HUES6 (cell line): ENCODE measurements at regions not wholly inside any gene's neighbourhood (a gene's known extent, or its start where the extent isn't known, plus 50 kb on each side); places are given as distances from the start of the nearest gene placed in this dataset.

Experiments
- H3K27ac ChIP-seq: 2 replicates; pipeline ENCODE4 v1.7.0; 2013; ENCODE audit warnings: low read depth, mild to moderate bottlenecking, low read length, inconsistent platforms
- H3K27me3 ChIP-seq: 2 replicates; pipeline ENCODE4 v1.6.1; 2013; ENCODE audit warnings: low read length; ENCODE audit not compliant: control insufficient read depth, insufficient read depth
- H3K36me3 ChIP-seq: 2 replicates; pipeline ENCODE4 v1.6.1; 2013; ENCODE audit warnings: low read length; ENCODE audit not compliant: control insufficient read depth, insufficient read depth
- H3K4me1 ChIP-seq: 2 replicates; pipeline ENCODE4 v1.6.1; 2013; ENCODE audit warnings: low read length; ENCODE audit not compliant: control insufficient read depth, insufficient read depth
- H3K4me3 ChIP-seq: 2 replicates; pipeline ENCODE4 v1.5.1; 2013; ENCODE audit warnings: low read depth, low read length
- H3K9ac ChIP-seq: one replicate; pipeline ENCODE4 v1.6.1; 2013; ENCODE audit warnings: mild to moderate bottlenecking, low read length
- H3K9me3 ChIP-seq: 2 replicates; pipeline ENCODE4 v1.6.1; 2013; ENCODE audit warnings: low read depth, low read length; ENCODE audit not compliant: control insufficient read depth, insufficient read depth

DNA sequence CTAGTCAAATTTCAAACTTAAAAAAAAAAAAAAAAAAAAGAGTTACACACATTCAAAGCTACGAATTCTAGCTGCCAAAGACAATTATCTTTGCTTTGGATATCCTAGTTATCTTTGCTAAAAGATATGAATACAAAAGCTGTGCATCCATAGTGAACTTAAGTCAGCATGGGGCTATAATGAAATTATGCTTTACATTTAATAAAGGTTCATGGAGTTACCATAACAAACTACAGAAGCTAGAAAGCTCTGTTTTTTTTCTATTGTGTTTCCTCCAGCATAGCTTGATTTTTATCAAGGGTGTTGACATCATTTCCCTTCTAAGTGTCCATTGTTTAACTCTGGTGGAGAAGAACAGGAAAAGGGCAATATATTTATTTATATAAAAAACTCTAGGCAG, 234.1 kb downstream of the ANKRD50 start:
- Histone ChIP-seq H3K9ac (no peak overlapping the region), H3K9me3 (peaks cover 2% of the 10 kb centered on the region), H3K4me3 (no peak overlapping the region), H3K36me3 (no peaks in the 10 kb centered on the region), H3K27ac (no peak overlapping the region), H3K4me1 (peaks cover 13% of the 10 kb centered on the region), H3K27me3 (no peaks in the 10 kb centered on the region)

DNA sequence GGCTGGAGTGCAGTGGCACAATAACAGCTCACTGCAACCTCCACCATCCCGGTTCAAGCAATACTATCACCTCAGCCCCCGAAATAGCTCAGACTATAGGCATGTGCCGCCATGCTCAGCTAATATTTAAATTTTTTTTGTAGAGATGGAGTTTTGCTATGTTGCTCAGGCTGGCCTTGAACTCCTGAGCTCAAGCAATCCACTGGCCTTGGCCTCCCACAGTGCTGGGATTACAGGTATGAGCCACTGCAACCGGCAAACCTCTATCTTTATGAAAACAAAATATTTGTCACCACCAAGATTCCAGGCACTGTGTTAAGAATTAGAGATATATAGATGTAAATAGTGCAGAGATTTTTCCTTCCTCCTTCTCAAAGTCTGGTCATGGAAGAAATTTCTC, 232.5 kb downstream of the ANKRD50 start:
- Histone ChIP-seq H3K4me1 (peaks cover 14% of the 10 kb centered on the region), H3K27ac (no peak overlapping the region), H3K27me3 (no peaks in the 10 kb centered on the region), H3K36me3 (no peaks in the 10 kb centered on the region), H3K9ac (no peak overlapping the region), H3K4me3 (no peak overlapping the region), H3K9me3 (no peaks in the 10 kb centered on the region)

DNA sequence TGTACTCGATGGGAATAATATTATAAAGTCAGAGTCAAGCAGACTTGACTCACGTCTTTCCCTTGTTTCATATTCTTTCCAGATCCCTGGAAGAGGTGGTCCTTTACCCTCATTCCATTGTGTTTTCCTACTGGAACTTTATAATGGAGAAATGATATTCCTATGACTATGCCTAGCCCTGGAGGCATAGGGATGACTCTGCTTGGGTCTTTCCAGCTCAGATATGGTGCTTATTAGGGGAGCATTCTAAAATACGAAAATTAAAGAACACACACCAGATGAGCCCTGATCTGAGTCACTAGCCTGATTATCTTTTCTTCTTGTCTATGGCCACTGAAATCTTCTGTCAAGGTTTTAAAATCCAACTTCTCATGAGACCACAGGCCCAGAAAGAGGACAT, 231.4 kb downstream of the ANKRD50 start:
- Histone ChIP-seq H3K27ac (no peak overlapping the region), H3K9me3 (peaks cover 2% of the 10 kb centered on the region; the same call in 1 of the 2 replicates), H3K9ac (no peak overlapping the region), H3K4me3 (no peak overlapping the region), H3K36me3 (no peaks in the 10 kb centered on the region), H3K4me1 (peaks cover 14% of the 10 kb centered on the region), H3K27me3 (no peaks in the 10 kb centered on the region)

GRCh38 chr4:124483048-124483906, 229.3 kb downstream of the ANKRD50 start:
- Histone ChIP-seq H3K9ac (no peak overlapping the region), H3K4me1 (peaks cover 14% of the 10 kb centered on the region), H3K27ac (no peak overlapping the region), H3K27me3 (no peaks in the 10 kb centered on the region), H3K9me3 (peaks cover 8% of the 10 kb centered on the region; the same call in 1 of the 2 replicates), H3K36me3 (no peaks in the 10 kb centered on the region), H3K4me3 (no peak overlapping the region)

GRCh38 chr4:124484008-124484407, 228.5 kb downstream of the ANKRD50 start:
- no peaks in the 10 kb centered on the region for H3K27me3 ChIP-seq
- peaks cover 14% of the 10 kb centered on the region for H3K4me1 ChIP-seq
- no peaks in the 10 kb centered on the region for H3K36me3 ChIP-seq
- H3K9me3 ChIP-seq = peaks cover 8% of the 10 kb centered on the region; the same call in 1 of the 2 replicates
- no peak overlapping the region for H3K27ac ChIP-seq
- H3K4me3 ChIP-seq = no peak overlapping the region
- H3K9ac ChIP-seq = no peak overlapping the region

- peaks cover 14% of the 10 kb centered on the region for H3K4me1 ChIP-seq
- peaks cover 8% of the 10 kb centered on the region; the same call in 1 of the 2 replicates for H3K9me3 ChIP-seq
- no peak overlapping the region for H3K27ac ChIP-seq
- no peaks in the 10 kb centered on the region for H3K36me3 ChIP-seq
- H3K9ac ChIP-seq = no peak overlapping the region
- H3K4me3 ChIP-seq = no peak overlapping the region
- no peaks in the 10 kb centered on the region for H3K27me3 ChIP-seq
These were observed 227.6 kb downstream of the ANKRD50 start for GRCh38 chr4:124484940-124485339.

DNA sequence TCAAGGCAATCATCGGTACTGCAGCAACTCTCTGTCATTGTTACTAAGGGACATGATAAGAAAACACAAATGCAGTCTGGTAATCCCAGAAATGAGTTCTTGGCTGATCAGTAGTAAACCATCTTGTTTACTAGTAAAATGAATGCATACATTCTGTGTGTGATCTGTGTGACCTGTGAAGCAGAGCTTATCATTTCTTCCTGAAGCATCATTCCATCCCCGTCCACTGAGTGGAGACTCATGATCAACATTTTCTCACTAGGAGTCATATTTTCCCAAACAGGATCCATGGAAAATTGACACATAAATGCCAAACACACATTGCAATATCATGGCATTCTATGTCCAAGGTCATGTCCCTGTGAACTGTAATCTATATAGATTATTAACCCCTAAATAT, 226.1 kb downstream of the ANKRD50 start:
- Histone ChIP-seq H3K4me1 (peaks cover 13% of the 10 kb centered on the region), H3K9me3 (peaks cover 8% of the 10 kb centered on the region; the same call in 1 of the 2 replicates), H3K36me3 (no peaks in the 10 kb centered on the region), H3K27me3 (no peaks in the 10 kb centered on the region), H3K9ac (no peak overlapping the region), H3K4me3 (no peak overlapping the region), H3K27ac (no peak overlapping the region)

GRCh38 chr4:124487651-124488050, 224.9 kb downstream of the ANKRD50 start:
- Histone ChIP-seq H3K4me3 (no peak overlapping the region), H3K36me3 (no peaks in the 10 kb centered on the region), H3K27ac (no peak overlapping the region), H3K27me3 (no peaks in the 10 kb centered on the region), H3K4me1 (peaks cover 9% of the 10 kb centered on the region), H3K9me3 (peaks cover 8% of the 10 kb centered on the region; the same call in 1 of the 2 replicates), H3K9ac (no peak overlapping the region)

GRCh38 chr4:124491361-124492145, 221.0 kb downstream of the ANKRD50 start:
- Histone ChIP-seq H3K4me1 (no peaks in the 10 kb centered on the region), H3K36me3 (no peaks in the 10 kb centered on the region), H3K9me3 (peaks cover 1% of the 10 kb centered on the region; the same call in 1 of the 2 replicates), H3K9ac (no peak overlapping the region), H3K4me3 (no peak overlapping the region), H3K27me3 (no peaks in the 10 kb centered on the region), H3K27ac (no peak overlapping the region)

GRCh38 chr4:124499261-124499660, 213.3 kb downstream of the ANKRD50 start:
- Histone ChIP-seq H3K4me3 (no peak overlapping the region), H3K9me3 (no peaks in the 10 kb centered on the region), H3K27ac (no peak overlapping the region), H3K27me3 (no peaks in the 10 kb centered on the region), H3K9ac (no peak overlapping the region), H3K4me1 (peaks cover 5% of the 10 kb centered on the region; the same call in 1 of the 2 replicates), H3K36me3 (no peaks in the 10 kb centered on the region)

DNA sequence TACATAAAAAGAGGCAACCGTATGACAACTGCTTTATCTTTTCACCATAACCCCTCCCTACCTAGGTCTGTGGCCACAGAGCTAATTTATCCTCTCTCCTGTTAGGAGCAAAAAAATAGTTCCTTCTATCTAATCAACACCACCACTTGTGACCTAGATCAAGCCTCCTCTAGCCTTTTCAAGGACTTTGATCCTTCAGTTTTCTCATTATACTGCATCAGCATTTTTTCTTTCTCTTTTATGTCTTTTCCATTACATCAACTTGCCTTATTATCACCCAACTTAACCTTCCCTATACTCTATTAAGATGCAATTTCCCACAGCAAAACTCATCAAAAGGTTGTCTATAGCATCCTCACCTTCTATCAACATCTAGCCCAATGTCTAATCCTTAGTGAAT, 211.0 kb downstream of the ANKRD50 start:
- H3K9ac ChIP-seq = no peak overlapping the region
- H3K9me3 ChIP-seq = no peaks in the 10 kb centered on the region
- no peak overlapping the region for H3K27ac ChIP-seq
- H3K27me3 ChIP-seq = no peaks in the 10 kb centered on the region
- H3K4me1 ChIP-seq = peaks cover 5% of the 10 kb centered on the region; the same call in 1 of the 2 replicates
- H3K4me3 ChIP-seq = no peak overlapping the region
- H3K36me3 ChIP-seq = no peaks in the 10 kb centered on the region
